GM12878 (cell line): ENCODE measurements at regions not wholly inside any gene's neighbourhood (a gene's known extent, or its start where the extent isn't known, plus 50 kb on each side); places are given as distances from the start of the nearest gene placed in this dataset.
"Not testable (repeated sequence)": the region's sequence is repeated elsewhere in the genome, so short reads cannot be mapped to it uniquely, and the experiment has no call there.

Experiments
- ATAC-seq: fragments of 200-7000 bp; cut with Tn5 transposase; 3 replicates; pipeline ENCODE4 v1.9.1; 2020; ENCODE audit warnings: mild to moderate bottlenecking, moderate library complexity
- BruUV-seq: library from RNA; stranded (reverse); fragments of 400-500 nt; replicated peaks from 2 replicates; lab custom pipeline; 2021; lab: Mats Ljungman, UMichigan
- CTCF ChIA-PET: fragments of 300-600 bp; sonication (Branson Sonifier 250); formaldehyde crosslinking; extraction: SDS; loops from one replicate; lab custom pipeline; 2021; ENCODE audit warnings: inconsistent platforms; lab: Yijun Ruan, JAX
- POLR2A ChIA-PET: fragments of 350-600 bp; formaldehyde crosslinking; extraction: SDS; loops from one replicate; lab custom pipeline; 2021; ENCODE audit warnings: inconsistent platforms; lab: Charles Lee
- RAD21 ChIA-PET: fragments of 300-600 bp; sonication (Branson Sonifier 250); formaldehyde crosslinking; loops from one replicate; lab custom pipeline; 2023; ENCODE audit warnings: antibody characterized with exemption; ENCODE audit not compliant: unreplicated experiment; lab: Charles Lee
- SMC1A ChIA-PET: fragments of 300-600 bp; sonication (Branson Sonifier 250); formaldehyde crosslinking; loops from one replicate; lab custom pipeline; 2023; ENCODE audit not compliant: unreplicated experiment, uncharacterized antibody; lab: Charles Lee
- DNase-seq: peaks from one replicate; pipeline ENCODE4 v3.0.0-alpha.2; 2011; ENCODE audit warnings: low read depth, low spot score
- FAIRE-seq: peaks from 3 replicates; lab custom pipeline; 2011; peaks lifted over from hg19 to GRCh38; lab: Jason Lieb, UNC
- H2AFZ ChIP-seq: 2 replicates; pipeline ENCODE4 v1.6.0; 2011; ENCODE audit warnings: low read depth, low read length, control low read depth; ENCODE audit not compliant: control insufficient read depth
- H3K27ac ChIP-seq: 2 replicates; pipeline ENCODE4 v1.5.1; 2011; ENCODE audit warnings: control low read depth; ENCODE audit not compliant: control insufficient read depth, insufficient read depth
- H3K27me3 ChIP-seq, 2 experiments: replicated peaks in 1 of 2; 2 replicates each; pipeline versions ENCODE4 v1.6.0 to v1.6.1; 2011; ENCODE audit warnings: low read length in 1 of 2; ENCODE audit not compliant: control insufficient read depth in 2 of 2, insufficient read depth in 2 of 2
- H3K36me3 ChIP-seq, 2 experiments: 2 replicates each; pipeline ENCODE4 v1.5.1; 2011; ENCODE audit warnings: low read length in 1 of 2; ENCODE audit not compliant: control insufficient read depth in 2 of 2, insufficient read depth in 2 of 2
- H3K4me1 ChIP-seq: 2 replicates; pipeline ENCODE4 v1.6.1; 2011; ENCODE audit warnings: mild to moderate bottlenecking, low read length, moderate library complexity, mixed read lengths; ENCODE audit not compliant: control insufficient read depth, insufficient read depth
- H3K4me2 ChIP-seq: 2 replicates; pipeline ENCODE4 v1.6.0; 2011; ENCODE audit warnings: control low read depth; ENCODE audit not compliant: control insufficient read depth, insufficient read depth
- H3K4me3 ChIP-seq: fragments of 200-600 bp; sonication (generic); 2 replicates; pipeline ENCODE4 v1.5.1; 2016
- H3K79me2 ChIP-seq: 2 replicates; pipeline ENCODE4 v1.6.0; 2011; ENCODE audit warnings: low read length; ENCODE audit not compliant: control insufficient read depth, insufficient read depth
- H3K9ac ChIP-seq: 2 replicates; pipeline ENCODE4 v1.8.0; 2011; ENCODE audit warnings: low read length, control low read depth, mixed read lengths; ENCODE audit not compliant: control insufficient read depth, insufficient read depth
- H3K9me3 ChIP-seq: replicated peaks from 3 replicates; pipeline ENCODE4 v1.5.1; 2011; ENCODE audit warnings: mild to moderate bottlenecking, low read length; ENCODE audit not compliant: control insufficient read depth, insufficient read depth
- H4K20me1 ChIP-seq: 2 replicates; pipeline ENCODE4 v1.6.0; 2011; ENCODE audit not compliant: control insufficient read depth, insufficient read depth
- HDAC2 ChIP-seq: fragments of 200-600 bp; sonication (generic); IDR thresholded peaks from 2 replicates; pipeline ENCODE4 v1.6.1; 2017
- IKZF1 ChIP-seq: fragments of 450-650 bp; conservative IDR thresholded peaks from 2 replicates; pipeline ENCODE4 v1.6.1; 2017; ENCODE audit warnings: antibody characterized with exemption, mild to moderate bottlenecking
- IRF5 ChIP-seq: fragments of 450-650 bp; IDR thresholded peaks from 2 replicates; pipeline ENCODE4 v1.6.1; 2017; ENCODE audit warnings: borderline replicate concordance
- NR2C1 ChIP-seq: fragments of 450-650 bp; IDR thresholded peaks from 2 replicates; pipeline ENCODE4 v1.6.1; 2017; ENCODE audit warnings: antibody characterized with exemption, mild to moderate bottlenecking, moderate library complexity
- POLR2AphosphoS2 ChIP-seq: IDR thresholded peaks from 2 replicates; pipeline ENCODE4 v1.6.1; 2011; ENCODE audit warnings: low read depth, mild to moderate bottlenecking, low read length, improper control_type of control experiment, moderate library complexity
- SMAD1 ChIP-seq: fragments of 450-650 bp; IDR thresholded peaks from 2 replicates; pipeline ENCODE4 v1.6.1; 2018; ENCODE audit warnings: mild to moderate bottlenecking, low read depth; ENCODE audit not compliant: partially characterized antibody
- SMARCA5 ChIP-seq: fragments of 450-650 bp; IDR thresholded peaks from 2 replicates; pipeline ENCODE4 v1.6.1; 2017; ENCODE audit warnings: mild to moderate bottlenecking
- SUZ12 ChIP-seq: fragments of 200-600 bp; sonication (generic); IDR thresholded peaks from one replicate; pipeline ENCODE4 v1.6.1; 2018; ENCODE audit warnings: antibody characterized with exemption, mild to moderate bottlenecking; ENCODE audit not compliant: unreplicated experiment
- ZZZ3 ChIP-seq: IDR thresholded peaks from 2 replicates; pipeline ENCODE4 v1.6.1; 2011; ENCODE audit warnings: low read depth; ENCODE audit not compliant: control insufficient read depth, insufficient read length
- WGBS: methylation state at CpG from one replicate; pipeline ENCODE4 v1.1.6; 2016; ENCODE audit warnings: low lambda C conversion rate; ENCODE audit not compliant: insufficient replicate concordance, insufficient coverage; ENCODE audit errors: missing lambda C conversion rate; 5-methylcytosine and 5-hydroxymethylcytosine counted together
- in situ Hi-C: fragments of 300-500 bp; cut with MboI; formaldehyde crosslinking; loops from 9 replicates; pipeline ENCODE4 v1.14.3; 2018; ENCODE audit warnings: mixed read lengths
- intact Hi-C: fragments of 100-400 bp; cut with micrococcal nuclease; formaldehyde crosslinking; loops from one replicate; pipeline ENCODE4 v1.14.2; 2022; ENCODE audit not compliant: unreplicated experiment
- TF ChIP-seq, protein P1 (sequence below): fragments of 450-650 bp; IDR thresholded peaks from 2 replicates; pipeline ENCODE4 v1.6.1; 2017; ENCODE audit warnings: low read depth, mild to moderate bottlenecking, moderate library complexity
- TF ChIP-seq, protein P2 (sequence below): fragments of 450-650 bp; IDR thresholded peaks from 2 replicates; pipeline ENCODE4 v1.6.1; 2018; ENCODE audit warnings: mild to moderate bottlenecking, low read depth, moderate library complexity; ENCODE audit not compliant: partially characterized antibody

GRCh38 chr14:101299781-101300180 lies 261.5 kb upstream of the DIO3 start:
- H3K9ac ChIP-seq, RAD21 ChIA-PET, FAIRE-seq: not testable (repeated sequence)

GRCh38 chr14:101301011-101301410 lies 260.3 kb upstream of the DIO3 start:
- no peak overlapping the region for H3K4me2 ChIP-seq
- POLR2A ChIA-PET: no interaction called here
- H3K9me3 ChIP-seq: no peaks in the 10 kb centered on the region
- no peaks in the 10 kb centered on the region for H3K4me1 ChIP-seq
- H3K27ac ChIP-seq: no peak overlapping the region
- H3K36me3 ChIP-seq: no peaks in the 10 kb centered on the region
- SMC1A ChIA-PET: no interaction called here
- DNase-seq (no peak), ATAC-seq (no peak), FAIRE-seq (no peak)
- no peaks in the 10 kb centered on the region for H4K20me1 ChIP-seq
- H3K9ac ChIP-seq: no peak overlapping the region
- no peak overlapping the region for H2AFZ ChIP-seq
- CTCF ChIA-PET: no interaction called here
- intact Hi-C loops: no loop called here
- H3K79me2 ChIP-seq: no peaks in the 10 kb centered on the region
- no peaks in the 10 kb centered on the region for H3K27me3 ChIP-seq
- BruUV-seq: no TSS peak
- no peak overlapping the region for H3K4me3 ChIP-seq
- 7% methylated on average over 2 of the region's 2 CpGs for WGBS
- in situ Hi-C loops: no loop called here
- RAD21 ChIA-PET: no interaction called here
- TF ChIP-seq HDAC2 (no peak), IRF5 (no peak), SMAD1 (no peak), SMARCA5 (no peak), SUZ12 (no peak), IKZF1 (no peak), NR2C1 (no peak), POLR2AphosphoS2 (no peak), ZZZ3 (no peak)
- TF ChIP-seq, protein P1, sequence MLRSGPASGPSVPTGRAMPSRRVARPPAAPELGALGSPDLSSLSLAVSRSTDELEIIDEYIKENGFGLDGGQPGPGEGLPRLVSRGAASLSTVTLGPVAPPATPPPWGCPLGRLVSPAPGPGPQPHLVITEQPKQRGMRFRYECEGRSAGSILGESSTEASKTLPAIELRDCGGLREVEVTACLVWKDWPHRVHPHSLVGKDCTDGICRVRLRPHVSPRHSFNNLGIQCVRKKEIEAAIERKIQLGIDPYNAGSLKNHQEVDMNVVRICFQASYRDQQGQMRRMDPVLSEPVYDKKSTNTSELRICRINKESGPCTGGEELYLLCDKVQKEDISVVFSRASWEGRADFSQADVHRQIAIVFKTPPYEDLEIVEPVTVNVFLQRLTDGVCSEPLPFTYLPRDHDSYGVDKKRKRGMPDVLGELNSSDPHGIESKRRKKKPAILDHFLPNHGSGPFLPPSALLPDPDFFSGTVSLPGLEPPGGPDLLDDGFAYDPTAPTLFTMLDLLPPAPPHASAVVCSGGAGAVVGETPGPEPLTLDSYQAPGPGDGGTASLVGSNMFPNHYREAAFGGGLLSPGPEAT: no peak
- TF ChIP-seq, protein P2, sequence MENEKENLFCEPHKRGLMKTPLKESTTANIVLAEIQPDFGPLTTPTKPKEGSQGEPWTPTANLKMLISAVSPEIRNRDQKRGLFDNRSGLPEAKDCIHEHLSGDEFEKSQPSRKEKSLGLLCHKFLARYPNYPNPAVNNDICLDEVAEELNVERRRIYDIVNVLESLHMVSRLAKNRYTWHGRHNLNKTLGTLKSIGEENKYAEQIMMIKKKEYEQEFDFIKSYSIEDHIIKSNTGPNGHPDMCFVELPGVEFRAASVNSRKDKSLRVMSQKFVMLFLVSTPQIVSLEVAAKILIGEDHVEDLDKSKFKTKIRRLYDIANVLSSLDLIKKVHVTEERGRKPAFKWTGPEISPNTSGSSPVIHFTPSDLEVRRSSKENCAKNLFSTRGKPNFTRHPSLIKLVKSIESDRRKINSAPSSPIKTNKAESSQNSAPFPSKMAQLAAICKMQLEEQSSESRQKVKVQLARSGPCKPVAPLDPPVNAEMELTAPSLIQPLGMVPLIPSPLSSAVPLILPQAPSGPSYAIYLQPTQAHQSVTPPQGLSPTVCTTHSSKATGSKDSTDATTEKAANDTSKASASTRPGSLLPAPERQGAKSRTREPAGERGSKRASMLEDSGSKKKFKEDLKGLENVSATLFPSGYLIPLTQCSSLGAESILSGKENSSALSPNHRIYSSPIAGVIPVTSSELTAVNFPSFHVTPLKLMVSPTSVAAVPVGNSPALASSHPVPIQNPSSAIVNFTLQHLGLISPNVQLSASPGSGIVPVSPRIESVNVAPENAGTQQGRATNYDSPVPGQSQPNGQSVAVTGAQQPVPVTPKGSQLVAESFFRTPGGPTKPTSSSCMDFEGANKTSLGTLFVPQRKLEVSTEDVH: no peak

More at GRCh38 chr14:101299781-101300180, 261.5 kb upstream of the DIO3 start:
- SMC1A ChIA-PET, DNase-seq, H3K4me3 ChIP-seq, H3K79me2 ChIP-seq, H3K27ac ChIP-seq, in situ Hi-C loops, BruUV-seq, H4K20me1 ChIP-seq, H3K4me1 ChIP-seq, intact Hi-C loops, H3K27me3 ChIP-seq, H3K9me3 ChIP-seq, H3K36me3 ChIP-seq, H3K4me2 ChIP-seq, H2AFZ ChIP-seq, CTCF ChIA-PET, ATAC-seq, POLR2A ChIA-PET: not testable (repeated sequence)
- 23% methylated on average over 4 of the region's 4 CpGs for whole genome bisulfite sequencing
